ENCODE measurements at regions not wholly inside any gene's neighbourhood (a gene's known extent, or its start where the extent isn't known, plus 50 kb on each side); places are given as distances from the start of the nearest gene placed in this dataset.

- no peak for TF ChIP-seq POLR2AphosphoS5 (IDR thresholded peaks at IDR 0.05)
- no peak for TF ChIP-seq CTCF (IDR thresholded peaks at IDR 0.05 in 8 of 11, conservative IDR thresholded peaks at IDR 0.05 in 3 of 11)
These were observed 1122.5 kb downstream of the SORCS3 start for GRCh38 chr10:105763611-105764010.

Data from spleen (tissue), 7 donors.